GM12878 (cell line): ENCODE measurements at regions not wholly inside any gene's neighbourhood (a gene's known extent, or its start where the extent isn't known, plus 50 kb on each side); places are given as distances from the start of the nearest gene placed in this dataset.

Source experiments
- CREM ChIP-seq: IDR thresholded peaks from 2 replicates; pipeline ENCODE4 v1.6.1; 2014; ENCODE audit warnings: antibody characterized with exemption, low read depth
- NBN ChIP-seq: fragments of 450-650 bp; IDR thresholded peaks from 2 replicates; pipeline ENCODE4 v1.6.1; 2016
- NFYA ChIP-seq: IDR thresholded peaks from 2 replicates; pipeline ENCODE4 v1.6.1; 2011; ENCODE audit warnings: low read depth, mild to moderate bottlenecking, low read length, improper control_type of control experiment, borderline replicate concordance
- RFX5 ChIP-seq: IDR thresholded peaks from 2 replicates; pipeline ENCODE4 v1.6.1; 2011; ENCODE audit warnings: low read depth, low read length, improper control_type of control experiment
- SMC3 ChIP-seq: IDR thresholded peaks from 2 replicates; pipeline ENCODE4 v1.6.1; 2011; ENCODE audit warnings: low read length, improper control_type of control experiment, borderline replicate concordance
- TF ChIP-seq, protein P1 (sequence below): fragments of 450-650 bp; IDR thresholded peaks from 2 replicates; pipeline ENCODE4 v1.6.1; 2017; ENCODE audit warnings: mild to moderate bottlenecking, moderate library complexity
- TF ChIP-seq, protein P2 (sequence below), 3 experiments: IDR thresholded peaks in 2 of 3; conservative IDR thresholded peaks in 1 of 3; 2 replicates each; pipeline ENCODE4 v1.5.1; 2011; ENCODE audit warnings: low read depth in 3 of 3, low read length in 3 of 3, mild to moderate bottlenecking in 3 of 3, control low read depth in 2 of 3, moderate library complexity in 2 of 3, inconsistent platforms in 1 of 3, mixed read lengths in 1 of 3; ENCODE audit not compliant: control insufficient read depth in 2 of 3, insufficient read depth in 1 of 3; ENCODE audit errors: extremely low read depth in 1 of 3
- TF ChIP-seq, protein P3 (sequence below): fragments of 450-650 bp; IDR thresholded peaks from 2 replicates; pipeline ENCODE4 v1.6.1; 2017; ENCODE audit warnings: mild to moderate bottlenecking

GRCh38 chr6:165167311-165167710 is 142.1 kb downstream of the C6orf118 start:
- no peak for TF ChIP-seq NBN
- TF ChIP-seq RFX5, result no peak
- TF ChIP-seq, protein P1, sequence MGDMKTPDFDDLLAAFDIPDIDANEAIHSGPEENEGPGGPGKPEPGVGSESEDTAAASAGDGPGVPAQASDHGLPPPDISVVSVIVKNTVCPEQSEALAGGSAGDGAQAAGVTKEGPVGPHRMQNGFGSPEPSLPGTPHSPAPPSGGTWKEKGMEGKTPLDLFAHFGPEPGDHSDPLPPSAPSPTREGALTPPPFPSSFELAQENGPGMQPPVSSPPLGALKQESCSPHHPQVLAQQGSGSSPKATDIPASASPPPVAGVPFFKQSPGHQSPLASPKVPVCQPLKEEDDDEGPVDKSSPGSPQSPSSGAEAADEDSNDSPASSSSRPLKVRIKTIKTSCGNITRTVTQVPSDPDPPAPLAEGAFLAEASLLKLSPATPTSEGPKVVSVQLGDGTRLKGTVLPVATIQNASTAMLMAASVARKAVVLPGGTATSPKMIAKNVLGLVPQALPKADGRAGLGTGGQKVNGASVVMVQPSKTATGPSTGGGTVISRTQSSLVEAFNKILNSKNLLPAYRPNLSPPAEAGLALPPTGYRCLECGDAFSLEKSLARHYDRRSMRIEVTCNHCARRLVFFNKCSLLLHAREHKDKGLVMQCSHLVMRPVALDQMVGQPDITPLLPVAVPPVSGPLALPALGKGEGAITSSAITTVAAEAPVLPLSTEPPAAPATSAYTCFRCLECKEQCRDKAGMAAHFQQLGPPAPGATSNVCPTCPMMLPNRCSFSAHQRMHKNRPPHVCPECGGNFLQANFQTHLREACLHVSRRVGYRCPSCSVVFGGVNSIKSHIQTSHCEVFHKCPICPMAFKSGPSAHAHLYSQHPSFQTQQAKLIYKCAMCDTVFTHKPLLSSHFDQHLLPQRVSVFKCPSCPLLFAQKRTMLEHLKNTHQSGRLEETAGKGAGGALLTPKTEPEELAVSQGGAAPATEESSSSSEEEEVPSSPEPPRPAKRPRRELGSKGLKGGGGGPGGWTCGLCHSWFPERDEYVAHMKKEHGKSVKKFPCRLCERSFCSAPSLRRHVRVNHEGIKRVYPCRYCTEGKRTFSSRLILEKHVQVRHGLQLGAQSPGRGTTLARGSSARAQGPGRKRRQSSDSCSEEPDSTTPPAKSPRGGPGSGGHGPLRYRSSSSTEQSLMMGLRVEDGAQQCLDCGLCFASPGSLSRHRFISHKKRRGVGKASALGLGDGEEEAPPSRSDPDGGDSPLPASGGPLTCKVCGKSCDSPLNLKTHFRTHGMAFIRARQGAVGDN, result no peak
- TF ChIP-seq, protein P2, sequence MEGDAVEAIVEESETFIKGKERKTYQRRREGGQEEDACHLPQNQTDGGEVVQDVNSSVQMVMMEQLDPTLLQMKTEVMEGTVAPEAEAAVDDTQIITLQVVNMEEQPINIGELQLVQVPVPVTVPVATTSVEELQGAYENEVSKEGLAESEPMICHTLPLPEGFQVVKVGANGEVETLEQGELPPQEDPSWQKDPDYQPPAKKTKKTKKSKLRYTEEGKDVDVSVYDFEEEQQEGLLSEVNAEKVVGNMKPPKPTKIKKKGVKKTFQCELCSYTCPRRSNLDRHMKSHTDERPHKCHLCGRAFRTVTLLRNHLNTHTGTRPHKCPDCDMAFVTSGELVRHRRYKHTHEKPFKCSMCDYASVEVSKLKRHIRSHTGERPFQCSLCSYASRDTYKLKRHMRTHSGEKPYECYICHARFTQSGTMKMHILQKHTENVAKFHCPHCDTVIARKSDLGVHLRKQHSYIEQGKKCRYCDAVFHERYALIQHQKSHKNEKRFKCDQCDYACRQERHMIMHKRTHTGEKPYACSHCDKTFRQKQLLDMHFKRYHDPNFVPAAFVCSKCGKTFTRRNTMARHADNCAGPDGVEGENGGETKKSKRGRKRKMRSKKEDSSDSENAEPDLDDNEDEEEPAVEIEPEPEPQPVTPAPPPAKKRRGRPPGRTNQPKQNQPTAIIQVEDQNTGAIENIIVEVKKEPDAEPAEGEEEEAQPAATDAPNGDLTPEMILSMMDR (IDR thresholded peaks at IDR 0.05 in 2 of 3, conservative IDR thresholded peaks at IDR 0.05 in 1 of 3; ENCODE audit: control insufficient read depth in 2 of 3, extremely low read depth in 1 of 3, insufficient read depth in 1 of 3, low read depth in 3 of 3, low read length in 3 of 3), result no peak
- no peak for TF ChIP-seq NFYA
- TF ChIP-seq, protein P3, sequence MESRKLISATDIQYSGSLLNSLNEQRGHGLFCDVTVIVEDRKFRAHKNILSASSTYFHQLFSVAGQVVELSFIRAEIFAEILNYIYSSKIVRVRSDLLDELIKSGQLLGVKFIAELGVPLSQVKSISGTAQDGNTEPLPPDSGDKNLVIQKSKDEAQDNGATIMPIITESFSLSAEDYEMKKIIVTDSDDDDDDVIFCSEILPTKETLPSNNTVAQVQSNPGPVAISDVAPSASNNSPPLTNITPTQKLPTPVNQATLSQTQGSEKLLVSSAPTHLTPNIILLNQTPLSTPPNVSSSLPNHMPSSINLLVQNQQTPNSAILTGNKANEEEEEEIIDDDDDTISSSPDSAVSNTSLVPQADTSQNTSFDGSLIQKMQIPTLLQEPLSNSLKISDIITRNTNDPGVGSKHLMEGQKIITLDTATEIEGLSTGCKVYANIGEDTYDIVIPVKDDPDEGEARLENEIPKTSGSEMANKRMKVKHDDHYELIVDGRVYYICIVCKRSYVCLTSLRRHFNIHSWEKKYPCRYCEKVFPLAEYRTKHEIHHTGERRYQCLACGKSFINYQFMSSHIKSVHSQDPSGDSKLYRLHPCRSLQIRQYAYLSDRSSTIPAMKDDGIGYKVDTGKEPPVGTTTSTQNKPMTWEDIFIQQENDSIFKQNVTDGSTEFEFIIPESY, result no peak
- TF ChIP-seq SMC3, result no peak
- TF ChIP-seq CREM, result no peak
